Progenitor cell of endocrine pancreas (in vitro differentiated cells): ENCODE measurements at regions not wholly inside any gene's neighbourhood (a gene's known extent, or its start where the extent isn't known, plus 50 kb on each side); places are given as distances from the start of the nearest gene placed in this dataset.

Source experiments
- DNase-seq: peaks from one replicate; pipeline ENCODE4 v3.0.0; 2021; ENCODE audit warnings: low spot score; ENCODE audit not compliant: unreplicated experiment
- H3K27ac Mint-ChIP-seq: 2 replicates; pipeline ENCODE4 v1.8.0; 2021; ENCODE audit warnings: mild to moderate bottlenecking, moderate library complexity, mixed read lengths
- H3K27me3 Mint-ChIP-seq: 2 replicates; pipeline ENCODE4 v1.8.0; 2021; ENCODE audit warnings: mixed read lengths
- H3K36me3 Mint-ChIP-seq: 2 replicates; pipeline ENCODE4 v1.8.0; 2022; ENCODE audit warnings: mixed read lengths; ENCODE audit not compliant: insufficient read depth
- H3K4me1 Mint-ChIP-seq: 2 replicates; pipeline ENCODE4 v1.8.0; 2021; ENCODE audit warnings: low read depth, mixed read lengths
- H3K4me3 Mint-ChIP-seq: 2 replicates; pipeline ENCODE4 v1.8.0; 2021; ENCODE audit warnings: low read depth, mild to moderate bottlenecking, moderate library complexity, mixed read lengths
- H3K9me3 Mint-ChIP-seq: 2 replicates; pipeline ENCODE4 v1.8.0; 2021; ENCODE audit warnings: low read depth, mixed read lengths
- TF ChIP-seq, protein P1 (sequence below): fragments of 200-600 bp; sonication (generic); IDR thresholded peaks from one replicate; pipeline ENCODE4 v1.5.0; 2021; ENCODE audit warnings: antibody characterized with exemption, mild to moderate bottlenecking; ENCODE audit not compliant: unreplicated experiment

DNA sequence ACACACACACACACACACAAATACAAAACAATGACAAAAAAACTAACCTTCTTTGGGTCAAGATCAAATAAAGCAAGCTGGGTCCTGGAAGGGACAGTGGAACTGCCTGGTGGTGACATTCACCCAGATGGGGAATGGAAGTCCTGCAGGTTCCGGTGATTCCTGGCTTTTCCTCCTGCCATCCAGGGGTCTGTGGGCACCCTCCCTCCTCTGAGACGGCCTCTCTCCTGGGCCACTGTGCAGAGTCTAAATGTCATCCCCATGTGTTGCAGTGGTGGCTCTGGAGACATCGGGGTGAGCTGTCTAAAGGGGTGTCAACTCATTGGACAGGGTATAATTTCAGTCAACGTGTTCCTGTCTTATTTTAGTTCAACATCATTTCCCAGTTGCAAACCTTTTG lies 248.2 kb downstream of the ZNF536 start:
- Mint-ChIP-seq H3K9me3 (peaks cover 11% of the 10 kb centered on the region), H3K27ac (no peak overlapping the region), H3K4me3 (no peak overlapping the region), H3K27me3 (peaks cover 3% of the 10 kb centered on the region), H3K4me1 (no peaks in the 10 kb centered on the region), H3K36me3 (no peaks in the 10 kb centered on the region)
- TF ChIP-seq, protein P1, sequence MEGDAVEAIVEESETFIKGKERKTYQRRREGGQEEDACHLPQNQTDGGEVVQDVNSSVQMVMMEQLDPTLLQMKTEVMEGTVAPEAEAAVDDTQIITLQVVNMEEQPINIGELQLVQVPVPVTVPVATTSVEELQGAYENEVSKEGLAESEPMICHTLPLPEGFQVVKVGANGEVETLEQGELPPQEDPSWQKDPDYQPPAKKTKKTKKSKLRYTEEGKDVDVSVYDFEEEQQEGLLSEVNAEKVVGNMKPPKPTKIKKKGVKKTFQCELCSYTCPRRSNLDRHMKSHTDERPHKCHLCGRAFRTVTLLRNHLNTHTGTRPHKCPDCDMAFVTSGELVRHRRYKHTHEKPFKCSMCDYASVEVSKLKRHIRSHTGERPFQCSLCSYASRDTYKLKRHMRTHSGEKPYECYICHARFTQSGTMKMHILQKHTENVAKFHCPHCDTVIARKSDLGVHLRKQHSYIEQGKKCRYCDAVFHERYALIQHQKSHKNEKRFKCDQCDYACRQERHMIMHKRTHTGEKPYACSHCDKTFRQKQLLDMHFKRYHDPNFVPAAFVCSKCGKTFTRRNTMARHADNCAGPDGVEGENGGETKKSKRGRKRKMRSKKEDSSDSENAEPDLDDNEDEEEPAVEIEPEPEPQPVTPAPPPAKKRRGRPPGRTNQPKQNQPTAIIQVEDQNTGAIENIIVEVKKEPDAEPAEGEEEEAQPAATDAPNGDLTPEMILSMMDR, result no peak
- no peak for DNase-seq

DNA sequence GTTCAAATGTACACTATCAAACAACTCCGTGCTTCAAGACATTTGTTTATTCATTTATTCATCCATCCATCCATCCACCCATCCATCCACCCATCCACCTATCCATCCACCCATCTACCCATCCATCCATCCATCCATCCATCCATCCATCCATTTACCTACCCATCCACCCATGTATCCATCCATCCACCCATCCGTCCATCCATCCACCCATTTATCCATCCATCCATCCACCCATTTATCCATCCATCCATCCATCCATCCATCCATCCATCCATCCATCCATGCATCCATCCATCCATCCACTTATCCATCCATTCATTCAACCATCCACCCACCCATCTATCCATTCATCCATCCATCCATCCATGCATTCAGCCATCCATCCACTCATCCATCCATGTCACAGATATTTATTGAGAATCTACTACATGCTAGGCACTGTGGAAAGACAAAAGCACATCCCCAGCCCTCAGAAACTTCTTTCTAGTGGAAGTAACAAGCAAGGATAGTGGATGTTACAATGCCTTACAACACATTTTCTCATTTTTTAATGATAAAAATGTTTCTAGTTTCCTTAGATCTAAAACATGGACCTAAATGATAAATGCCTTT lies 237.6 kb downstream of the ZNF536 start:
- H3K9me3 Mint-ChIP-seq, result no peaks in the 10 kb centered on the region
- H3K27ac Mint-ChIP-seq, result no peak overlapping the region
- no peaks in the 10 kb centered on the region for H3K4me1 Mint-ChIP-seq
- TF ChIP-seq, protein P1, result no peak
- no peak for DNase-seq
- H3K27me3 Mint-ChIP-seq, result peaks cover 24% of the 10 kb centered on the region
- H3K4me3 Mint-ChIP-seq, result no peak overlapping the region
- no peaks in the 10 kb centered on the region for H3K36me3 Mint-ChIP-seq

DNA sequence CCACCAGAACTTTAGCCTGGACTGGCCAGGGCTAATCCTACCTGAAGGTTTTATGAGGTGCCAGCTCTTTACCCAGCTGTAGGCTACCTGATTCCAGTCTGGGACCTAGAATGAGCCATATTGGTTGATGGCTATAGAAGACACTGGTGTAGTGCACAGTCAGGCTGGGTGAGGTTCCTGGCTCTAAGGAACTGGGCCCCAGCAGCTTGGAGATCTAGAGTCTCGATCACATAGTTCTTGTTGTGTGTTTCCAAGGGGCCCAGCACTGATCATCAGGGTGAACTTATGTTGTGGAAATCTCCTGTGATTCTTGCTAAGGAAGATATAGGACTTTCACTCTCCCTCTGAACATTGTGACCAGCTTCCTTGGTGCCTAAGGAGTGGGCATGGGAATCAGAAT lies 236.3 kb downstream of the ZNF536 start:
- Mint-ChIP-seq H3K36me3 (no peaks in the 10 kb centered on the region), H3K27me3 (peaks cover 24% of the 10 kb centered on the region)
- TF ChIP-seq, protein P1, result no peak

More for the DNA sequence above, 236.3 kb downstream of the ZNF536 start:
- H3K4me3 Mint-ChIP-seq, result no peak overlapping the region
- no peaks in the 10 kb centered on the region for H3K4me1 Mint-ChIP-seq
- no peak overlapping the region for H3K27ac Mint-ChIP-seq
- no peaks in the 10 kb centered on the region for H3K9me3 Mint-ChIP-seq
- DNase-seq, result no peak
